ENCODE measurements at regions not wholly inside any gene's neighbourhood (a gene's known extent, or its start where the extent isn't known, plus 50 kb on each side); places are given as distances from the start of the nearest gene placed in this dataset.

GRCh38 chr7:31458203-31458602, 55.7 kb upstream of the ITPRID1 start:
- no peaks in the 10 kb centered on the region for H3K4me1 Mint-ChIP-seq (ENCODE audit: low read depth)
- H3K27me3 Mint-ChIP-seq = no peaks in the 10 kb centered on the region
- no peaks in the 10 kb centered on the region for H3K9me3 Mint-ChIP-seq
- no peak overlapping the region for H3K27ac Mint-ChIP-seq
- no peak for TF ChIP-seq CTCF (IDR thresholded peaks at IDR 0.05)
- H3K4me3 Mint-ChIP-seq = no peak overlapping the region
- DNase-seq = no peak
- H3K36me3 Mint-ChIP-seq (ENCODE audit: low read depth) = no peaks in the 10 kb centered on the region
- ATAC-seq = no peak
- intact Hi-C loops (cut with micrococcal nuclease) = no loop called here
- CTCF ChIA-PET = interaction anchor here (1.2 kb wide), 1 partner anchor 15 kb away, joined by 4 read pairs; no protein-coding TSS in a partner anchor
- POLR2A ChIA-PET = no interaction called here

- no peak overlapping the region for H3K4me3 Mint-ChIP-seq
- POLR2A ChIA-PET = no interaction called here
- CTCF ChIA-PET = interaction anchor here (1.3 kb wide), 1 partner anchor 19 kb away, joined by 4 read pairs; no protein-coding TSS in a partner anchor
- no peaks in the 10 kb centered on the region for H3K9me3 Mint-ChIP-seq
- no peak for ATAC-seq
- no peaks in the 10 kb centered on the region for H3K4me1 Mint-ChIP-seq (ENCODE audit: low read depth)
- DNase-seq = no peak
- intact Hi-C loops (cut with micrococcal nuclease) = no loop called here
- H3K27ac Mint-ChIP-seq = no peak overlapping the region
- no peak for TF ChIP-seq CTCF (IDR thresholded peaks at IDR 0.05)
- H3K27me3 Mint-ChIP-seq = no peaks in the 10 kb centered on the region
- H3K36me3 Mint-ChIP-seq (ENCODE audit: low read depth) = no peaks in the 10 kb centered on the region
Measured at GRCh38 chr7:31462636-31463035, 51.3 kb upstream of the ITPRID1 start.
